ENCODE measurements at regions not wholly inside any gene's neighbourhood (a gene's known extent, or its start where the extent isn't known, plus 50 kb on each side); places are given as distances from the start of the nearest gene placed in this dataset.

- TF ChIP-seq CTCF (IDR thresholded peaks at IDR 0.05) (no peak), POLR2A (IDR thresholded peaks at IDR 0.05) (no peak)
These were observed 126.1 kb downstream of the IRX5 start for GRCh38 chr16:55056585-55057401.
